ENCODE measurements at regions not wholly inside any gene's neighbourhood (a gene's known extent, or its start where the extent isn't known, plus 50 kb on each side); places are given as distances from the start of the nearest gene placed in this dataset.
"Not testable (repeated sequence)": the region's sequence is repeated elsewhere in the genome, so short reads cannot be mapped to it uniquely, and the experiment has no call there.

DNA sequence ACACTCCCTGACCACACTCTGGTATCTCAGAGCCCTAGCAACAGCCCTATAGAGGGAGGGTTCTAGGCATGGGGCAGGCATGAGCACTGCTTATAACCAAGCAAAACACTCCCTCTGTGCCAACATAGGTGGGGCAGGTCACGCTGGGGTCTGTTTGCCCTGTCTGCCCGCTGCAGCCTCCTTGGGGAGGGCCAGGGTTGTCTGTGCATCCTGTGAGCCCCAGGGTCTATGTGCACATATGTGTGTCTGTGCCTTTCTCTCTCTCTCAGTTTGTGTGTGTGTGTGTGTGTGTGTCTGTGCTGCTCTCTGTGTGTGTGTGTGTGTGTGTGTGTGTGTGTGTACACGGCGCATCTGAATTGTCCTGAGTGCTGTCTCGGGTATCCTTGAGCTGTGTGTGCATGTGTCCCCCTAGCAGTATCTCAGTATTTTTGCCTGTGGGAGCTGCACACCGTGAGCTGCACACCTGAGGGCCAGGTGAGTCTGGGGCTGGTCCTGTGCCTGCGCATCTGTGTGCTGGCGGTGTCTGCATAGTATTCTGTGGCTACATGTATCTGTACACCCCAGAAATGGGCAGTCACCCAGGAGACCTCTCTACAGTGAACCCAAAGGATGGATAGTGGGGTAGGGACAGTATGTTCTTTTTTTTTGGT is 121.5 kb downstream of the LAT start:
- H3K9me3 ChIP-seq (replicated peaks; ENCODE audit: low read length); H3K9ac ChIP-seq (ENCODE audit: low read depth, low read length); H3K27me3 ChIP-seq (ENCODE audit: control insufficient read depth, insufficient read depth, low read length); H3K36me3 ChIP-seq (ENCODE audit: insufficient read depth, low read length); H3K4me1 ChIP-seq (ENCODE audit: control insufficient read depth, insufficient read depth, low read length); H3K4me3 ChIP-seq (ENCODE audit: low read length); H3K4me2 ChIP-seq (ENCODE audit: low read length): not testable (repeated sequence)

DNA sequence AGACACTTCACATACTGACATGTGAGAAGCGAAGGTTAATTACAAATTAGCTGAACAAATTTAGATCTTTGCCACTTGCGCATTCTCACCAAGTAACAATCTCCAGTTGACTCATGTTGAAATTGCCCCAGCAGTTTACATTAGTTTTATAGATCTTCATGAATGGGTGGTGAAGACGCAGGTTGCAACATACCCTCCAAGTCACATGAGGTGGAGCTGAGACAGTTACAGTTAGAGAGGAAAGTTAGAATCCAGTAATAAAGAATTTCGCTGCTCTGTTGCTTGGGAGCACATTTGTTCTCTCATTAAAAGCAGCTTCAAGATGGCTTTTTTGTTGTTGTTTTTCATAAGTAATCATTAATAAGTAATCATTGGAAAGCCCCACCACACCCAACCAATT is 119.7 kb downstream of the LAT start:
- H3K9ac ChIP-seq (ENCODE audit: low read depth, low read length); H3K27me3 ChIP-seq (ENCODE audit: control insufficient read depth, insufficient read depth, low read length); H3K4me3 ChIP-seq (ENCODE audit: low read length); H3K4me1 ChIP-seq (ENCODE audit: control insufficient read depth, insufficient read depth, low read length); H3K9me3 ChIP-seq (replicated peaks; ENCODE audit: low read length); H3K36me3 ChIP-seq (ENCODE audit: insufficient read depth, low read length); H3K4me2 ChIP-seq (ENCODE audit: low read length): not testable (repeated sequence)

DNA sequence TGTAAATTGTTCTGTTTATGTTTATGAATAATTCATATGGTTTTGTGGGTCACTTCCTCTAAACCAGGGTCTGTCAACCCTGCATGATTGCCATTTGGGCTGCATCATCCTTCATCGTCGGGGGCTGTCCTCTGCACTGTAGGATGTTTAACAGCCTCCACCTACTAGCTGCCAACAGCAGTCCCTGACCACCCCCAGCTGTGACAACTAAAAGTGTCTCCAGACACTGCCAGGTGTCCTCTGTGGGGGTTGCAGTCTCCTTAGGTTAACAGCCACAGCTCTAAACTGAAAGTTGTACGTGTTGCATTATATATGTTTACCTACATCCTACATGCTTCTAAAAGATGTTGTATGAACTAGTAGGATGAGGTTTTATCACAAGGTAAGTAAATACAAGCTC is 113.1 kb downstream of the LAT start:
- not testable (repeated sequence) for H3K36me3 ChIP-seq (ENCODE audit: insufficient read depth, low read length)

DNA sequence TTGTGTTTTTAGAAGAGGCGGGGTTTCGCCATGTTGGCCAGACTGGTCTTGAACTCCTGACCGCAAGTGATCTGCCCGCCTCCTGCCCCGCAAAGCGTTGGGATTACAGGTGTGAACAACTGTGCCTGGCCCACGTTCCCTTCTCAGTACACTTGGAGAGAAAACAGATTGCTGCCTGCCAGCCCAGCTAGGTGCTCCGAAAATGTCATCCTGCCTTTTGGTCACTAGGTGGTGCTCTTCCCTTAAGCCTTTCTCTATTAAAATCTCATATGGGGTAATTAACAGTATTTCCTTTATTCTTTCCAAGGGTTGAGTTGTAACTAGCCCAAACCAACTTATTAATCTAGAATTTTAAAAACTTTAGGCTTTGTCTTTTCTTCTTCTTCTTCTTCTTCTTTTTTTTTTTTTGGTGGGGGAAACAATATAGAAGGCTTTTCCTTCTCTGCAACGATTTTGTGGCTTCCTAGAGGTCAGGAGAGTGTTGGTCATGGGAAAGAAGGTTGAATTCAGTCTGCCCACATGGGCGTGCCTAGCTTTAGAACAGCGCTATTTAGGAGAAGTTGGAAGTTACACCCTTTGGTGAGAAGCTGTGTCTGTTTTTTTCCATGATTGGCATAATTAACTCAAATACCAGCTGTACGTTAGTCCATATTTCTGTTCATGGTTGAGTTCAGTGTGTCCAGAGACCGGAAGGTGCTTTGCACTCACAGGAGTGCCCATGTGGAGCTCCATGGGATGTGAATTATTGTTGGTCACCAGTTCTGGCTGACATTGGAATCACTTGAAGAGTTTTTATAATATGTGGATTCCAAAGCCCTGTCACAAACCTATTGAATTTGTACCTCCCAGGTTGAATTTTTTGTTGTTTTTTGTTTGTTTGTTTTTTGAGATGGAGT is 110.1 kb downstream of the LAT start:
- H3K36me3 ChIP-seq (ENCODE audit: insufficient read depth, low read length); H3K9me3 ChIP-seq (replicated peaks; ENCODE audit: low read length); H3K4me1 ChIP-seq (ENCODE audit: control insufficient read depth, insufficient read depth, low read length); H3K4me3 ChIP-seq (ENCODE audit: low read length); H3K27me3 ChIP-seq (ENCODE audit: control insufficient read depth, insufficient read depth, low read length); H3K4me2 ChIP-seq (ENCODE audit: low read length); H3K9ac ChIP-seq (ENCODE audit: low read depth, low read length): not testable (repeated sequence)

More for the DNA sequence above, 113.1 kb downstream of the LAT start:
- H3K27me3 ChIP-seq (ENCODE audit: control insufficient read depth, insufficient read depth, low read length); H3K4me3 ChIP-seq (ENCODE audit: low read length); H3K4me1 ChIP-seq (ENCODE audit: control insufficient read depth, insufficient read depth, low read length); H3K9me3 ChIP-seq (replicated peaks; ENCODE audit: low read length); H3K4me2 ChIP-seq (ENCODE audit: low read length); H3K9ac ChIP-seq (ENCODE audit: low read depth, low read length): not testable (repeated sequence)

GRCh38 chr16:29094325-29094724 is 109.5 kb downstream of the LAT start:
- not testable (repeated sequence) for H3K4me3 ChIP-seq (ENCODE audit: low read length); H3K4me2 ChIP-seq (ENCODE audit: low read length)

GRCh38 chr16:29089679-29090078 is 104.8 kb downstream of the LAT start:
- not testable (repeated sequence) for H3K9ac ChIP-seq (ENCODE audit: low read depth, low read length); H3K9me3 ChIP-seq (replicated peaks; ENCODE audit: low read length); H3K4me3 ChIP-seq (ENCODE audit: low read length); H3K27me3 ChIP-seq (ENCODE audit: control insufficient read depth, insufficient read depth, low read length); H3K36me3 ChIP-seq (ENCODE audit: insufficient read depth, low read length); H3K4me2 ChIP-seq (ENCODE audit: low read length); H3K4me1 ChIP-seq (ENCODE audit: control insufficient read depth, insufficient read depth, low read length)

More at GRCh38 chr16:29094325-29094724, 109.5 kb downstream of the LAT start:
- H3K27me3 ChIP-seq (ENCODE audit: control insufficient read depth, insufficient read depth, low read length); H3K4me1 ChIP-seq (ENCODE audit: control insufficient read depth, insufficient read depth, low read length); H3K36me3 ChIP-seq (ENCODE audit: insufficient read depth, low read length); H3K9me3 ChIP-seq (replicated peaks; ENCODE audit: low read length); H3K9ac ChIP-seq (ENCODE audit: low read depth, low read length): not testable (repeated sequence)

DNA sequence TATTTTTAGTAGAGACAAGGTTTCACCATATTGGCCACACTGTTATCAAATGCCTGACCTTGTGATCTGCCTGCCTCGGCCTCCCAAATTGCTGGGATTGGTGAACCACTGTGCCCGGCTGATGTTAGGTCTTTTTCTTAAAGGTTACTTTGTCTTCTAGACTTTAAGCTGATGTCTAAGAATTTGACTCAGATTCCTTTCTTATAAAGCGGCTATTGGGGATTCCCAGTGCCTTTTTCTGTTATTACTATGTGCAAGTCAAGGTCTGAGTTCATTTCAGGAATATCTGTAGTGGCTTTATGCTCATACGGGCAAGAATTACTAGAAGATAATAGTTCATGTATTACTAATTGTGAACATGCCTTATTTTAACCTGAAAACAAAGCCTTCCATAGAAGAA is 102.8 kb downstream of the LAT start:
- not testable (repeated sequence) for H3K4me1 ChIP-seq (ENCODE audit: control insufficient read depth, insufficient read depth, low read length); H3K4me3 ChIP-seq (ENCODE audit: low read length); H3K36me3 ChIP-seq (ENCODE audit: insufficient read depth, low read length); H3K9ac ChIP-seq (ENCODE audit: low read depth, low read length); H3K9me3 ChIP-seq (replicated peaks; ENCODE audit: low read length); H3K4me2 ChIP-seq (ENCODE audit: low read length); H3K27me3 ChIP-seq (ENCODE audit: control insufficient read depth, insufficient read depth, low read length)

DNA sequence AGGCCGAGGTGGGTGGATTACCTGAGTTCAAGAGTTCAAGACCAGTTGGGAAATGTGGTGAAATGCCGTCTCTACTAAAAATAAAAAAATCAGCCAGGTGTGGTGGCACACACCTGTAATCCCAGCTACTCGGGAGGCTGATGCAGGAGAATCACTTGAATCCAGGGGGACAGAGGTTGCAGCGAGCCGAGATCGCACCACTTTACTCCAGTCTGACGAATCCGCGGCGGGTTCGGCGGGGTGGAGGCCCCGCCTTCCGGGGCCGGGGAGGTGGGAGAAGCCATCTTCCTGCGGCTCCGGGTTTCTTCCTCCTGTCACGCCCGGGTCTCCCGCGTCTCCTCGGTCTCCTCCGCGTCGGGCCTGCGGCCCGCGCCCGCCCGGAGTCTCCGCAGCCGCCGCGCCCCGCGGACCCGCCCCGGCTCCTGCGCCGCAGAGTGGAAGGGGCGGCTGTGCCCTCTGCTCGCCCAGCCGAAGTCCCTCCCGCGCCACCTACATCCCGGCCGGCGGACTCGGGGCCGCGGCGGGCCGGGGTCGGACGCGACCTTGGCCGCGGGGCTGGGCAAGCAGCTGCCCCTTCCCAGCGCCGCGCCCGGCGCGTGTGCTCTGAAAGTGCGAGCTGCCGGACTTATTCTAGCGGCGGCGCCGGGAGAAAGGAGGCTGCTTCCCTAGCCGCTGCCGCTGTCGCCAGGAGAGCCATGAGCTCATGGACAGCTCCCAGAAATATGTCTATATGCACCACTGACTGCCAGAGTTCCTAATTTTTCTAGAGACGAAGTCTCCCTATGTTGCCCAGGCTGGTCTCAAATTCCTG is 97.2 kb downstream of the LAT start:
- not testable (repeated sequence) for H3K4me1 ChIP-seq (ENCODE audit: control insufficient read depth, insufficient read depth, low read length); H3K36me3 ChIP-seq (ENCODE audit: insufficient read depth, low read length); H3K27me3 ChIP-seq (ENCODE audit: control insufficient read depth, insufficient read depth, low read length); H3K9ac ChIP-seq (ENCODE audit: low read depth, low read length); H3K9me3 ChIP-seq (replicated peaks; ENCODE audit: low read length)
- peak overlapping the region; percentile 67 for H3K4me2 ChIP-seq (ENCODE audit: low read length)
- H3K4me3 ChIP-seq (ENCODE audit: low read length), result peak overlapping the region; percentile 49

- peak overlapping the region; percentile 54 for H3K4me3 ChIP-seq (ENCODE audit: low read length)
- H3K36me3 ChIP-seq (ENCODE audit: insufficient read depth, low read length), result not testable (repeated sequence)
Measured at GRCh38 chr16:29074554-29075402, 89.9 kb downstream of the LAT start.

GRCh38 chr16:29062235-29062634 is 77.4 kb downstream of the LAT start:
- H3K9ac ChIP-seq (ENCODE audit: low read depth, low read length); H3K9me3 ChIP-seq (replicated peaks; ENCODE audit: low read length); H3K27me3 ChIP-seq (ENCODE audit: control insufficient read depth, insufficient read depth, low read length); H3K4me3 ChIP-seq (ENCODE audit: low read length); H3K4me2 ChIP-seq (ENCODE audit: low read length); H3K36me3 ChIP-seq (ENCODE audit: insufficient read depth, low read length); H3K4me1 ChIP-seq (ENCODE audit: control insufficient read depth, insufficient read depth, low read length): not testable (repeated sequence)

More at GRCh38 chr16:29074554-29075402, 89.9 kb downstream of the LAT start:
- not testable (repeated sequence) for H3K27me3 ChIP-seq (ENCODE audit: control insufficient read depth, insufficient read depth, low read length); H3K9me3 ChIP-seq (replicated peaks; ENCODE audit: low read length); H3K4me1 ChIP-seq (ENCODE audit: control insufficient read depth, insufficient read depth, low read length)
- Histone ChIP-seq H3K9ac (ENCODE audit: low read depth, low read length) (peak overlapping the region; percentile 41), H3K4me2 (ENCODE audit: low read length) (peak overlapping the region; percentile 75)

DNA sequence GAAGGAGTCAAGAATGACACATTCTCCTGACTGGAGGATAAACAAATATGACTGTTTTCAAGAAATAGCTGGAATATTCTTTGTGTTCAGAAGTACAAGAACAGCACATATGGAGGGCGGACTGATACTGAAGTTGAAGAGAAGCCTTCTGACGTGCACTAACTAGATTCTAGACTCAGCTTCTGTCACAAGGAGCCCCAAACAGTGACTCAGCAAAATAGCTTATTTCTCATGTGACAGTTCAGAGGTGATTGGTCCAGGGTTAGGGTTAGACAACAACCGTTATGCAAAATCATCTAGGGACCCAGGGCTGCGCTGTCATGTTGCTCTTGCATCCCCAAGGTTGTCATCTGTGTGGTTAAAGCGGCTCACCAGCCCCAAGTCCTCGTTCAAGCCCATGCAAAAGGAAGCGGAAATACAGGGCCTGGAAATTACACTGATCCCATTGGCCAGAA is 76.6 kb downstream of the LAT start:
- H3K4me1 ChIP-seq (ENCODE audit: control insufficient read depth, insufficient read depth, low read length); H3K27me3 ChIP-seq (ENCODE audit: control insufficient read depth, insufficient read depth, low read length): not testable (repeated sequence)

More for the DNA sequence above, 76.6 kb downstream of the LAT start:
- H3K4me3 ChIP-seq (ENCODE audit: low read length); H3K9ac ChIP-seq (ENCODE audit: low read depth, low read length); H3K9me3 ChIP-seq (replicated peaks; ENCODE audit: low read length); H3K36me3 ChIP-seq (ENCODE audit: insufficient read depth, low read length); H3K4me2 ChIP-seq (ENCODE audit: low read length): not testable (repeated sequence)
